Esophagus (tissue), 2 donors: ENCODE measurements at regions not wholly inside any gene's neighbourhood (a gene's known extent, or its start where the extent isn't known, plus 50 kb on each side); places are given as distances from the start of the nearest gene placed in this dataset.

Source experiments
- H3K27ac ChIP-seq, 2 donors: one replicate each; pipeline ENCODE4 v1.5.1; 2013; ENCODE audit warnings: low read depth in 2 of 2, mild to moderate bottlenecking in 2 of 2, inconsistent platforms in 1 of 2, low read length in 1 of 2, moderate library complexity in 1 of 2
- H3K27me3 ChIP-seq, 2 donors: one replicate each; pipeline ENCODE4 v1.6.1; 2013; ENCODE audit warnings: low read length in 2 of 2, control low read depth in 1 of 2, mild to moderate bottlenecking in 1 of 2; ENCODE audit not compliant: insufficient read depth in 2 of 2, control insufficient read depth in 1 of 2
- H3K36me3 ChIP-seq, 2 donors: one replicate each; pipeline ENCODE4 v1.6.1; 2013; ENCODE audit warnings: low read length in 1 of 2; ENCODE audit not compliant: control insufficient read depth in 2 of 2, insufficient read depth in 2 of 2
- H3K4me1 ChIP-seq, 2 donors: one replicate each; pipeline ENCODE4 v1.6.1; 2013; ENCODE audit warnings: low read length in 1 of 2; ENCODE audit not compliant: control insufficient read depth in 2 of 2, insufficient read depth in 2 of 2
- H3K4me3 ChIP-seq, 2 donors: one replicate each; pipeline ENCODE4 v1.5.1; 2013; ENCODE audit warnings: low read length in 2 of 2, mild to moderate bottlenecking in 2 of 2, low read depth in 1 of 2, moderate library complexity in 1 of 2
- H3K9me3 ChIP-seq, 2 donors: one replicate each; pipeline ENCODE4 v1.6.1; 2013; ENCODE audit warnings: mild to moderate bottlenecking in 2 of 2, low read depth in 1 of 2, low read length in 1 of 2, moderate library complexity in 1 of 2; ENCODE audit not compliant: control insufficient read depth in 2 of 2, insufficient read depth in 1 of 2
- WGBS, 2 donors: extraction: QIAGEN DNeasy Blood & Tissue Kit; methylation state at CpG; one replicate each; pipeline ENCODE4 v1.1.7; 2013; 5-methylcytosine and 5-hydroxymethylcytosine counted together
- donor health status: healthy with polysubstance abuse.
- donor health status: Bipolar disorder and iron deficiency.

DNA sequence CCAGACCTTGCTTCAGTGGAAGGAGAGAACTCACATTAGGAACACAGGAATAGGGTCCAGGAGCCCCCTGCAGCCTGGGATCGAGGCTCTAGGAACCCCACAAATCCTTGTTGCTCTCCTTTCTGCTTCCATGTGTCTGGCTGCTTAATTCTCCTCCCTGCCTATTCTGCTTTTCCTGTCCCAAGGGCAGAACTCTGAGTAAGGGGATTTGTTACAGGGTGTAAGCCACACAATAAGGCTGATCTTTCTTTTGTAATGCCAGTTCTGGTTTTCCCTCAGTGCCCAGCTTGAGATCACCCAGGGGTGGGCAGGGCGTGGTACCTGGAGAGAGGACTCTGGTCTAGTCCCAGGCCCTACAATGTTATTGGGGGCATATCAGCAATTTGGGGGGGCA lies 119.6 kb upstream of the MGAT5 start:
- Histone ChIP-seq H3K36me3 (no peaks in the 10 kb centered on the region), H3K4me3 (no peak overlapping the region), H3K9me3 (peaks cover 0 to 4% of the 10 kb centered on the region in 2 donors), H3K27ac (no peak overlapping the region), H3K27me3 (no peaks in the 10 kb centered on the region), H3K4me1 (peaks cover 0 to 10% of the 10 kb centered on the region in 2 donors)
- 93 to 97% methylated on average over 2 of the region's 2 CpGs for WGBS, 2 donors

DNA sequence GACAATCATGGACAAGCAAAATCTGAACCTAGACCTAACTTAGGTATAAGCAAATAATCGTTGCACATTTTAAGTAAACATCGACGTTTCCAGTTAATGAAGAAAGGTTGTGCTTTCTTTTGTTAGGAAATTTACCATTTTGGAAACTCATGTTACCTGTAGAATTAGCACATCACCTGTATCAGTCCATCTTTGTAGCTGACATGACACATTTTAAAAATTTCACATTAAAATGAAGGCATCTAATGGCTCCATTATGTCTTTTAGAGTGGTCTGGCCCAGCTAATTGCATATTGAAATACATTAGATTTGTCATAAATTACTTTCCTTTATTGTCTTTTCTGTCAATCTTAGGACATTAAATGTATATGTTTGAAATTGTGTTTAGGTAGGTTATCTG lies 119.0 kb upstream of the MGAT5 start:
- Histone ChIP-seq H3K9me3 (peaks cover 0 to 4% of the 10 kb centered on the region in 2 donors), H3K36me3 (no peaks in the 10 kb centered on the region), H3K4me3 (no peak overlapping the region), H3K27ac (no peak overlapping the region), H3K27me3 (no peaks in the 10 kb centered on the region), H3K4me1 (peaks cover under 1 to 12% of the 10 kb centered on the region in 2 donors)
- 75 to 90% methylated on average over 3 of the region's 3 CpGs for WGBS, 2 donors

DNA sequence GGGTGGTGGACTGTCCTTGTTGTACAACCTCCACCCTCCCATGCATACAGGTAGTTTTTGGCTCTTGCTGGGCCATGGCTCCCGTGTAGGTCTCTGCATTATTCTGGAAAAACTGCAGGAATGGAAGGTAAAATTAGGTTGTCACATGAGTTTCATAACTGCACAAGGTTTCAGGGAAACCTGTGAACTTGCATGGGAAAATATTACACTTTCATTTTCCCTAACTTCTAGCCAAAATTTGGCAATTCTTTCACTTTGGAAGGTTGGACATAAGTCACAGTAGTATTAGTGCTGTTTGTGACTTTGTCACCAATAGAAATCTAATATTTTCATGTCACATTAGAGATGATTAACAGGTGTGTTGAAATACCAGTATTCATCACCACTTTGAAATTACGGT lies 118.1 kb upstream of the MGAT5 start:
- Histone ChIP-seq H3K4me3 (no peak overlapping the region), H3K36me3 (no peaks in the 10 kb centered on the region), H3K4me1 (peaks cover 2 to 17% of the 10 kb centered on the region in 2 donors), H3K27ac (no peak overlapping the region), H3K27me3 (no peaks in the 10 kb centered on the region), H3K9me3 (peaks cover 0 to 3% of the 10 kb centered on the region in 2 donors)
- WGBS, 2 donors, result 57 to 58% methylated on average over 2 of the region's 2 CpGs

DNA sequence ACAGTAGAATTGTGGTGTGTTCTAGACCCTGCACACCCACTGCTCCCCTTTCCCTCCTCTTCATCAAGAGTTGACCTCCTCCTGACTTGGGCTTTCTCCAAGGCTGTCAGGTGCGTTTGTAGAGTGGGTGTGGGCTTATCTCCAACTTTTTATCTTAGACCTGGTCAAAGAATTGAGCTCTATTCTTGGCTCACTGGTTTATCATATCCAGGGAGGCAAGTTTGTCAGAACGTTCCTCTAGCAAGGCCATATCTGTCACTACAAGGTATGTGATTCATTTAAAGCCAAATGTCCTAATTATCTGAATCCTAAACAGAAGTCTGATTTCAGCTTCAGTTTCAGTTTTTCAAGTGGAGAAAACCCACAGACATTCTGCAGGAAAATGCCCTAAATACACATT lies 117.1 kb upstream of the MGAT5 start:
- Histone ChIP-seq H3K9me3 (no peaks in the 10 kb centered on the region), H3K36me3 (no peaks in the 10 kb centered on the region), H3K4me1 (peaks cover 5 to 18% of the 10 kb centered on the region in 2 donors), H3K4me3 (no peak overlapping the region), H3K27ac (no peak overlapping the region), H3K27me3 (no peaks in the 10 kb centered on the region)
- 12 to 17% methylated on average over 2 of the region's 2 CpGs for WGBS, 2 donors

DNA sequence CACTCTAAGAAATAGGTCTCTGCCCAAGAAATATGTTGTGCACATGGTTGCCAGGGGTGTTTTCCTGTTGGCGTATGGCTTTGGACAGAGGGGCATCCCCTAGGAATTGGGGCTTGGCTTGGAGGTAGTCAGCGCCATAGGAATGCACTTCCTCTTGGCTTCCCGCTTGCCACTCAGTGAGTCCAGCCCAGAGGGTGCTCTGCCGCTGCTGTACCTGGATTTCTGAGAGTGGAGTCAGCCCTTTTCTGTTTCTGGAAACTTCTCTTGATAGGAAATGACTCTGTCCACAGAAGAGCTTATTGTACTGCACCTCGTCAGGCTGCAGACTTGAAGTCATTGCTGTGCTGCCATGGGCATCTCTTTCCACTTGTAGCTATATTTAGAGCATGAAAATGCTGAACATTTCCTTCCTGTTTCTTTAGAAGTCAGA lies 116.7 kb upstream of the MGAT5 start:
- Histone ChIP-seq H3K27ac (peak overlapping the region; percentile 33 to 58), H3K27me3 (no peaks in the 10 kb centered on the region), H3K36me3 (no peaks in the 10 kb centered on the region), H3K9me3 (no peaks in the 10 kb centered on the region), H3K4me3 (no peak overlapping the region), H3K4me1 (peaks cover 7 to 18% of the 10 kb centered on the region in 2 donors)
- 26 to 39% methylated on average over 5 of the region's 5 CpGs for WGBS, 2 donors

DNA sequence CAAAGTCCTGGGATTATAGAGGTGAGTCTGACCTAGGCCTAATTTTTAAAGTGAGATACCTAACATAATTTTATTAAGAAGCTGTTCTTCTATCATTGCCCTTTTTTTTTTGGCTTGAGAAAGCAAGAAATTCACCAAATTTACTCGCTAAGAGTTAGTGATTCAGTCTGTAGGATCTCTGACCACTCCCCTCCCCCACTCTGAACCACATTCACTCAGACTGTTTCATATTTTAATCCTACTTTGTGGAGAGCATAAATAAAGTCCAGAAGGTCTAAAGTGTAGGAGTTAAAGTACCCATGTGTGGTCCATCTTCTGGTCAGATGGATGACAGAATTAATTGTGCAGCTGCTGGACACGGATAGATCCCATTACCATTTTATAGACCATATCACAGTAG lies 115.8 kb upstream of the MGAT5 start:
- 91 to 96% methylated on average over 2 of the region's 2 CpGs for WGBS, 2 donors
- Histone ChIP-seq H3K4me3 (no peak overlapping the region), H3K27me3 (no peaks in the 10 kb centered on the region), H3K9me3 (no peaks in the 10 kb centered on the region), H3K4me1 (peaks cover 7 to 18% of the 10 kb centered on the region in 2 donors), H3K36me3 (no peaks in the 10 kb centered on the region), H3K27ac (no peak overlapping the region)

DNA sequence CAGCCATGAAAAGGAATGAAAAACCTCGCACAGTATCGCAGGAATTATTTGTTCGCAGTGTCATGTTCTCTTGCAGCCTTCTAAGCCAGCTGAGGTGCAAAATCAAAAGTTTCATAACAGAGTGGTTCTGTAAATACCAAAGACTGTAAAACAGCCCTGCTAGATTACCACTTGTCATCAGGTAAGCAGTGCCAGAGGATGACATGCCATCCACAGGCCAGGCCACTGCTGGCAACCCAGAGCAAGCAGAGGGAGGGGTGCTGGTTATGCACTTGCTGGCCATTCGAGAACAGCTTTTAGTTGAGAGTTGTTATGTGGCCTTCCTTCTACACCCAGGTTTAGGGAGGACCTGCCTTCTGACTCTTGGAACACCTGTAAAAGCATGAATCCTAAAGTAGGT lies 114.3 kb upstream of the MGAT5 start:
- H3K27me3 ChIP-seq, result no peaks in the 10 kb centered on the region
- 54 to 91% methylated on average over 4 of the region's 4 CpGs for WGBS, 2 donors
- H3K27ac ChIP-seq, result peak overlapping the region; percentile 4 to 33

DNA sequence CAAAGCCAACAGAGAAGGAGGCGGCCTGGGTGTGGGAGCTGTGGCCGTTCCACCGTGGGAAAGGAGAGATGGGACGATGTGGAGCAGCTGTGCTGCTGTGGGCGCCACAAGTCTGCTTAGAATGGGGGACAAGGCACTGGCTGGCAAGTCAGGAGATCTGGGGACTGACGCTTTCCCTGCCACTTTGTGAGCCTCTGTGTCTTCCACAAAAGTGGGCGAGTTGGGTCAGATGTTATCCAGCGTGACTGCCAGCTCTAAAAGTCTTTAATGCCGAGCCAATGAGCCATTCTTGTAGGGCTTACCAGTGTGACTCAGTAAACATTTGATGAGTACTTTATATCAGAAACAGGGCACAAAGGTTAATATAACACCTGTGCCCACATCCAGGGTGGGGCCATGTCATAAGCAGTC lies 113.6 kb upstream of the MGAT5 start:
- H3K27me3 ChIP-seq, result no peaks in the 10 kb centered on the region
- H3K36me3 ChIP-seq, result no peaks in the 10 kb centered on the region
- H3K27ac ChIP-seq, result peak overlapping the region; percentile 4 to 21
- no peak overlapping the region for H3K4me3 ChIP-seq
- WGBS, 2 donors, result 60 to 61% methylated on average over 9 of the region's 9 CpGs
- H3K9me3 ChIP-seq, result no peaks in the 10 kb centered on the region
- peaks cover 7 to 18% of the 10 kb centered on the region in 2 donors for H3K4me1 ChIP-seq

More for the DNA sequence above, 114.3 kb upstream of the MGAT5 start:
- Histone ChIP-seq H3K4me1 (peaks cover 7 to 18% of the 10 kb centered on the region in 2 donors), H3K4me3 (no peak overlapping the region), H3K9me3 (no peaks in the 10 kb centered on the region), H3K36me3 (no peaks in the 10 kb centered on the region)

DNA sequence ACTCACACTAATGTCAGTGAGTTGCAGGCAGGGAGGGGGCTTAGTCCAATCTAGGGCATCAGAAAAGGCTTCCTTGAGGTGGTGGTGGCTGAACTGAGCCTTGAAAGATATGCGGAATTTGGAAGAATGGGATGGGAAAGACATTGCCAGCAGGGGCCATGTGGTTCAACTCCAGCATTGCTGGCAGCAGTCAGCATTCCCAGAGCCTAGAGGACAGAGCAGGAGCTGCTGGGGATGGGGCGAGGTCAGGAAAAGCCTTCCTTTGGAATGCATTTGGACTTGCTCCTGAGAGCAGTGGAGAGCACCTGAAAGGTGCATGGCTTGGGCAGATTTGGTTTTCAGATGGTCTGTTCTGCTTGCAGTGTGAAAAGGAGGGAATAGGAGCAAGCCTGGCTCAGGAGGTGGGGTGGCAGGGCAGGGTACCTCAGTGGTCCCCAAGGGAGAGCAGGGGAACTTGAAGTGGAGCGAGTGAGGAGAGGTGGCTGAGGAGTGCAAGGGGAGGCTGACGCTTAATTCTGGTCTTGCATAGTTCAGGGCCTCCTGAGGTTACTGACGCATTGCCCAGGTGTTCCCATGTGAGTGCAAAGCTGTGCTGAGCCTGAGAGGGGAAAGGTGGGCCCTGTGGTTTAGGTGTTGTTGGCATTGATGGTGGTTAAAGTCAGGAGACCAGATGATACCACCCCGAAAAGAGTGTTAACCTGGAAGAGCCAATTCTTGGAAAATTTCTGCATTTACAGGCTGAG lies 112.1 kb upstream of the MGAT5 start:
- Histone ChIP-seq H3K4me3 (no peak overlapping the region), H3K36me3 (no peaks in the 10 kb centered on the region), H3K27me3 (no peaks in the 10 kb centered on the region), H3K27ac (no peak overlapping the region), H3K9me3 (no peaks in the 10 kb centered on the region), H3K4me1 (peaks cover 7 to 19% of the 10 kb centered on the region in 2 donors)
- 86 to 91% methylated on average over 6 of the region's 6 CpGs for WGBS, 2 donors

DNA sequence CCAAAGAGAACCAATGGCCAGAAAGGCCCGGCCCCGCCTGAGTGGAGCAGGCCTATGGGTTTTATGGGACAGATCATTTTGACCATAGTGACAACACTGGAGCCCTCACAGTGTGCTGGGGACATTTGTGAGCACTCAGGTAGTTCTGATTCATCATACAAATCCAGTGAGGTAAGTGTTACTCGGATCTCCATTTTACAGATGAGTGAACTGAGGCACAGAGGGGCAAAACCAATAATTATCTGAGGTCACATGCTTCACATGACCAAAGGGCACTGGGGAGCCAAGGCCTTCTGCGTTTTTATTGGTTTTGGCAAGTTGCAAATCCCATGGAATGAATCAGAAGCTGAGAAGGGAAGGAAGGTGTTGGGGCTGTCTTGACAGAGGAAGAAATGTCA lies 111.5 kb upstream of the MGAT5 start:
- H3K4me1 ChIP-seq, result peaks cover 7 to 15% of the 10 kb centered on the region in 2 donors
- no peaks in the 10 kb centered on the region for H3K9me3 ChIP-seq
- H3K4me3 ChIP-seq, result no peak overlapping the region
- no peaks in the 10 kb centered on the region for H3K27me3 ChIP-seq
- no peak overlapping the region for H3K27ac ChIP-seq
- no peaks in the 10 kb centered on the region for H3K36me3 ChIP-seq
- WGBS, 2 donors, result 77 to 84% methylated on average over 4 of the region's 4 CpGs
